SK-N-SH treated with all-trans-retinoic acid at 6 μM for 48 hours (cell line): ENCODE measurements at regions not wholly inside any gene's neighbourhood (a gene's known extent, or its start where the extent isn't known, plus 50 kb on each side); places are given as distances from the start of the nearest gene placed in this dataset.

Experiments
- ATAC-seq: fragments of 200-7000 bp; cut with Tn5 transposase; 3 replicates; pipeline ENCODE4 v1.9.1; 2020; ENCODE audit warnings: mild to moderate bottlenecking, moderate library complexity
- ARNTL ChIP-seq: fragments of 450-650 bp; formaldehyde crosslinking; IDR thresholded peaks from 2 replicates; pipeline ENCODE4 v1.5.0; 2020; ENCODE audit warnings: low read depth, mild to moderate bottlenecking, moderate library complexity, borderline replicate concordance
- BACH2 ChIP-seq: fragments of 250-450 bp; sonication (Bioruptor Pico); IDR thresholded peaks from 2 replicates; pipeline ENCODE4 v1.9.0; 2021; ENCODE audit warnings: mild to moderate bottlenecking, borderline replicate concordance
- CREB5 ChIP-seq: fragments of 250-450 bp; sonication (Bioruptor Pico); IDR thresholded peaks from 2 replicates; pipeline ENCODE4 v1.5.1; 2020; ENCODE audit warnings: low read depth, mild to moderate bottlenecking, moderate library complexity
- CSDC2 ChIP-seq: fragments of 250-450 bp; sonication (Bioruptor Pico); IDR thresholded peaks from 2 replicates; pipeline ENCODE4 v1.5.0; 2020; ENCODE audit warnings: mild to moderate bottlenecking, moderate library complexity
- ESRRG ChIP-seq: fragments of 250-450 bp; sonication (Bioruptor Pico); IDR thresholded peaks from 2 replicates; pipeline ENCODE4 v1.6.1; 2021; ENCODE audit warnings: mild to moderate bottlenecking
- GLIS3 ChIP-seq: fragments of 250-450 bp; sonication (Bioruptor Pico); IDR thresholded peaks from 2 replicates; pipeline ENCODE4 v1.5.0; 2020; ENCODE audit warnings: mild to moderate bottlenecking, moderate library complexity
- ISL1 ChIP-seq: fragments of 250-450 bp; sonication (Bioruptor Pico); IDR thresholded peaks from 2 replicates; pipeline ENCODE4 v2.1.2; 2022; ENCODE audit warnings: mild to moderate bottlenecking, moderate library complexity
- OSR1 ChIP-seq: fragments of 250-450 bp; sonication (Bioruptor Pico); IDR thresholded peaks from 2 replicates; pipeline ENCODE4 v1.8.0; 2022; ENCODE audit warnings: moderate library complexity, mild to moderate bottlenecking, inconsistent platforms
- PATZ1 ChIP-seq: fragments of 250-450 bp; sonication (Bioruptor Pico); IDR thresholded peaks from 2 replicates; pipeline ENCODE4 v1.8.0; 2020; ENCODE audit warnings: mild to moderate bottlenecking, moderate library complexity, borderline replicate concordance
- POU6F1 ChIP-seq: fragments of 250-450 bp; sonication (Bioruptor Pico); IDR thresholded peaks from 2 replicates; pipeline ENCODE4 v1.8.0; 2021; ENCODE audit warnings: low read depth, mild to moderate bottlenecking, moderate library complexity, borderline replicate concordance
- PPARA ChIP-seq: fragments of 250-450 bp; sonication (Bioruptor Pico); IDR thresholded peaks from 2 replicates; pipeline ENCODE4 v1.5.0; 2020; ENCODE audit warnings: mild to moderate bottlenecking, borderline replicate concordance
- RARB ChIP-seq: fragments of 250-450 bp; sonication (Bioruptor Pico); IDR thresholded peaks from 2 replicates; pipeline ENCODE4 v1.8.0; 2021; ENCODE audit warnings: mild to moderate bottlenecking, moderate library complexity
- SNAI2 ChIP-seq: fragments of 250-450 bp; sonication (Bioruptor Pico); IDR thresholded peaks from 2 replicates; pipeline ENCODE4 v1.5.0; 2020; ENCODE audit warnings: mild to moderate bottlenecking, moderate library complexity
- TCF4 ChIP-seq: fragments of 250-450 bp; sonication (Bioruptor Pico); IDR thresholded peaks from 2 replicates; pipeline ENCODE4 v1.8.0; 2021; ENCODE audit warnings: mild to moderate bottlenecking, moderate library complexity, borderline replicate concordance
- TOX ChIP-seq: fragments of 250-450 bp; sonication (Bioruptor Pico); IDR thresholded peaks from 2 replicates; pipeline ENCODE4 v1.8.0; 2021; ENCODE audit warnings: mild to moderate bottlenecking, moderate library complexity, borderline replicate concordance
- ZC3H10 ChIP-seq: fragments of 250-450 bp; sonication (Bioruptor Pico); IDR thresholded peaks from 2 replicates; pipeline ENCODE4 v1.5.1; 2021; ENCODE audit warnings: mild to moderate bottlenecking, moderate library complexity
- ZFP3 ChIP-seq: fragments of 250-450 bp; sonication (Bioruptor Pico); IDR thresholded peaks from 2 replicates; pipeline ENCODE4 v1.5.0; 2020; ENCODE audit warnings: mild to moderate bottlenecking, moderate library complexity
- ZNF565 ChIP-seq: fragments of 450-650 bp; formaldehyde crosslinking; conservative IDR thresholded peaks from 2 replicates; pipeline ENCODE4 v1.5.0; 2020; ENCODE audit warnings: low read depth, mild to moderate bottlenecking, moderate library complexity
- ZNF70 ChIP-seq: fragments of 450-650 bp; formaldehyde crosslinking; IDR thresholded peaks from 2 replicates; pipeline ENCODE4 v1.5.0; 2020; ENCODE audit warnings: mild to moderate bottlenecking, moderate library complexity
- ZNF8 ChIP-seq: fragments of 450-650 bp; formaldehyde crosslinking; IDR thresholded peaks from 2 replicates; pipeline ENCODE4 v1.5.0; 2020; ENCODE audit warnings: mild to moderate bottlenecking, moderate library complexity
- TF ChIP-seq, protein P1 (sequence below): fragments of 250-450 bp; sonication (Bioruptor Pico); IDR thresholded peaks from 2 replicates; pipeline ENCODE4 v1.5.0; 2020; ENCODE audit warnings: mild to moderate bottlenecking, moderate library complexity

DNA sequence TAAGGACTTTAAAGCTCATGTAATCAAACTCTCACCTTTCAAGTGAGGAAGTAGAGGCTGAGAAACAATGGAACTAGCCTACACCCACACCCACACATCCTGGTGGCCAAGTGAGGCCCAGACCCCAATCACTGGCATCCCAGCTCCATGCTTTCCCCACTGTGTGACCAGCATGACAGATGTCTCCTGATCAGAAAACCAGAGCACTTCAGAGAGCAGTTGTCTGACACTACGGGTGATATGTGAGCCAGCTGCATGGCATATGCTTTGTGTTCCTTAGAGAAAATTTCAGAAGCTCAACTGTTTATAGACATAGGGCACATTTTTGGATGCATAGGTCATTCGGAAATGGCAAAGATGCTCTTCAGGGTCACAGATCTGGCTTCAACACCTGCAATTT is 315.2 kb downstream of the NDFIP2 start:
- ATAC-seq, result no peak
- TF ChIP-seq PPARA, result no peak
- TF ChIP-seq ZFP3 (CRISPR knock-in tag), result no peak
- no peak for TF ChIP-seq CREB5 (CRISPR knock-in tag)
- TF ChIP-seq PATZ1 (CRISPR knock-in tag), result no peak
- TF ChIP-seq ZC3H10 (CRISPR knock-in tag), result no peak
- TF ChIP-seq ZNF565 (CRISPR knock-in tag), result no peak
- no peak for TF ChIP-seq TOX (CRISPR knock-in tag)
- no peak for TF ChIP-seq OSR1
- TF ChIP-seq ZNF8 (CRISPR knock-in tag), result no peak
- TF ChIP-seq TCF4 (CRISPR knock-in tag), result no peak
- TF ChIP-seq ARNTL, result no peak
- TF ChIP-seq BACH2 (CRISPR knock-in tag), result no peak
- no peak for TF ChIP-seq POU6F1
- TF ChIP-seq ESRRG (CRISPR knock-in tag), result no peak
- no peak for TF ChIP-seq ISL1 (CRISPR knock-in tag)
- TF ChIP-seq RARB (CRISPR knock-in tag), result no peak
- no peak for TF ChIP-seq SNAI2 (CRISPR knock-in tag)

GRCh38 chr13:79794931-79795330 is 314.0 kb downstream of the NDFIP2 start:
- ATAC-seq, result no peak
- TF ChIP-seq ZC3H10 (CRISPR knock-in tag), result no peak
- TF ChIP-seq ESRRG (CRISPR knock-in tag), result no peak
- TF ChIP-seq CREB5 (CRISPR knock-in tag), result no peak
- TF ChIP-seq GLIS3, result no peak
- no peak for TF ChIP-seq PPARA
- no peak for TF ChIP-seq ISL1 (CRISPR knock-in tag)
- TF ChIP-seq, protein P1, sequence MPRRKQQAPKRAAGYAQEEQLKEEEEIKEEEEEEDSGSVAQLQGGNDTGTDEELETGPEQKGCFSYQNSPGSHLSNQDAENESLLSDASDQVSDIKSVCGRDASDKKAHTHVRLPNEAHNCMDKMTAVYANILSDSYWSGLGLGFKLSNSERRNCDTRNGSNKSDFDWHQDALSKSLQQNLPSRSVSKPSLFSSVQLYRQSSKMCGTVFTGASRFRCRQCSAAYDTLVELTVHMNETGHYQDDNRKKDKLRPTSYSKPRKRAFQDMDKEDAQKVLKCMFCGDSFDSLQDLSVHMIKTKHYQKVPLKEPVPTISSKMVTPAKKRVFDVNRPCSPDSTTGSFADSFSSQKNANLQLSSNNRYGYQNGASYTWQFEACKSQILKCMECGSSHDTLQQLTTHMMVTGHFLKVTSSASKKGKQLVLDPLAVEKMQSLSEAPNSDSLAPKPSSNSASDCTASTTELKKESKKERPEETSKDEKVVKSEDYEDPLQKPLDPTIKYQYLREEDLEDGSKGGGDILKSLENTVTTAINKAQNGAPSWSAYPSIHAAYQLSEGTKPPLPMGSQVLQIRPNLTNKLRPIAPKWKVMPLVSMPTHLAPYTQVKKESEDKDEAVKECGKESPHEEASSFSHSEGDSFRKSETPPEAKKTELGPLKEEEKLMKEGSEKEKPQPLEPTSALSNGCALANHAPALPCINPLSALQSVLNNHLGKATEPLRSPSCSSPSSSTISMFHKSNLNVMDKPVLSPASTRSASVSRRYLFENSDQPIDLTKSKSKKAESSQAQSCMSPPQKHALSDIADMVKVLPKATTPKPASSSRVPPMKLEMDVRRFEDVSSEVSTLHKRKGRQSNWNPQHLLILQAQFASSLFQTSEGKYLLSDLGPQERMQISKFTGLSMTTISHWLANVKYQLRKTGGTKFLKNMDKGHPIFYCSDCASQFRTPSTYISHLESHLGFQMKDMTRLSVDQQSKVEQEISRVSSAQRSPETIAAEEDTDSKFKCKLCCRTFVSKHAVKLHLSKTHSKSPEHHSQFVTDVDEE, result no peak
- TF ChIP-seq PATZ1 (CRISPR knock-in tag), result no peak
- TF ChIP-seq CSDC2 (CRISPR knock-in tag), result no peak
- TF ChIP-seq TCF4 (CRISPR knock-in tag), result no peak
- no peak for TF ChIP-seq SNAI2 (CRISPR knock-in tag)
- no peak for TF ChIP-seq ZNF70 (CRISPR knock-in tag)
- TF ChIP-seq ARNTL, result no peak
- no peak for TF ChIP-seq ZFP3 (CRISPR knock-in tag)
